CD1c-positive myeloid dendritic cell (primary cell): ENCODE measurements at regions not wholly inside any gene's neighbourhood (a gene's known extent, or its start where the extent isn't known, plus 50 kb on each side); places are given as distances from the start of the nearest gene placed in this dataset.
"Not testable (repeated sequence)": the region's sequence is repeated elsewhere in the genome, so short reads cannot be mapped to it uniquely, and the experiment has no call there.

Experiments used
- DNase-seq: peaks from one replicate; pipeline ENCODE4 v3.0.0-alpha.2; 2016; ENCODE audit errors: extremely low spot score

DNA sequence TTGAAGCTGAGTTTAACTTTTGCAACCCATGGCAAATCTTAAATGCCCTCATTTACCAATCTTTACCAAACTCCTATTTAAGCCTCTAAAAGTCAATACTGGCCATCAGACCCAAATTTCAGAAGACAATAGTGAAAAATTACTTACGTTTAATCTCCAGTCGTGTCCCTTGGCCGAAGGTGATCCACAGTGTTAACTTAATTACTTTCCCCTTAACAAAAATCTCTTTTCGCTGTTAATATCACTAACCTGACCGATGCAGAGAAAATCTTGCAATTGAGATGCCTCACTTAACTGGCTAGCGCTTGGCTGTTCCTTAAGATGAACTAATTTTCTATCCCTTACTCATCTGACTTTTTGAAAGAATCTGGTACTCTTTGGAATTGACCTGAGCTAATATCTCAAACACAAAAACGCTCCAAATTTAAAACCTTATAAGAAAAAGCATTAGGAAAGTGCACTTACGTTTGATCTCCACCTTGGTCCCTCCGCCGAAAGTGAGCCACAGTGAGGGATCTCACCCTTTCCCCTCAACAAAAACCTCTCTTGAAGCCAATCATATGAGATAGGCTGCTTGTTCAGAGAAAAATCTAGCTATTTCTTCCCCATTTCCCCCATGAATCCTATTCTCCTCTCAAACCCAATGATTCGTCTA is 169.1 kb downstream of the RPIA start:
- DNase-seq: no peak

- peak; percentile 11 for DNase-seq
Measured at GRCh38 chr2:88865801-88866371, 174.4 kb downstream of the RPIA start.

GRCh38 chr2:88866756-88867155 is 175.3 kb downstream of the RPIA start:
- peak; percentile 19 for DNase-seq

GRCh38 chr2:88868861-88869260 is 177.4 kb downstream of the RPIA start:
- no peak for DNase-seq

- DNase-seq: no peak
Measured at GRCh38 chr2:88870267-88870839, 178.9 kb downstream of the RPIA start.

GRCh38 chr2:88871336-88871735 is 179.9 kb downstream of the RPIA start:
- DNase-seq: peak; percentile 22

DNA sequence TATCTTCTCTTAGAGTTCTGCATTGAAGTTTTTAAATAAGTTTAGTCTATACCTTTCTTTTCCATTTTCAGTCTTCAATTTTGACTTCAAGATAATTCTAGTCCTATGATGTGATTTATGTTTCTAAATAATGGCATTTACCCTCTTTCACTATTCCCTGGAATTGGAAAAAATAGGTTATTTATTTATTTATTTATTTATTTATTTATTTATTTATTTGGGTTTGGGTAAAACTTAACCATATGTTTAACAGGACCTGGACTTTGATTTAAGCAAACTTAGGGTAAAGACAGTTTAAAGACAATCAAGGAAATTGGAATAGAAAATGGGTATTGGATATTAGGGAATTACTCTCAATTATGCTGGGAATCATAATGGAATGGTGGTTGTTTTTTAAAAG is 182.1 kb downstream of the RPIA start:
- no peak for DNase-seq

DNA sequence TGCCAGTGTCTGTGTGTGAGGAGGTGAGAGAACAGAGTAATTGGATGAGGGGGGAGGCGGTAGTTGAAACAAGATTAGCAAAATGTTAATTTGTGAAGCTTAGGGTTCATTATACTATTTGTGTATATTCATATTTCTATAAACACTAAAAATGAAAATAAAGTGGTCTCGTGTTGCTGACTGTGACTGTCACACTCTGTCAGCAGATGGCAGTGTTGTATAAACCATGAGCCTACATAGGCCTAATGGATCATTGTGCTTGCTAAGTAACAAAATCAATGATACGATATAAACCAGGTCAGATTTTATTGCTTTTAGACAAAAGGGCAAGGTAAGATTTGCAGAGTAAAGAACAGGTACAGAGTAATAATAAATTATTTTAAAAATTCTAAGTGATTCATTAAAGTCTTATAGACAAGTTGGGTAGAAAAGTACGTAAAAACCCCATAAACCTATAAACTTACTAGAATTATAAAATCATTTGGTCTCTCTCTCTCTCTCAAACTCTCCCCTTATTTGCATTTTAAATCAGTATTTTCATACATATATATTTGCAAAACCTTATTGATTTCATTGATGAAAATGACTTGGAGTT is 182.7 kb downstream of the RPIA start:
- DNase-seq: peak; percentile 73

GRCh38 chr2:88875736-88876135 is 184.3 kb downstream of the RPIA start:
- no peak for DNase-seq

DNA sequence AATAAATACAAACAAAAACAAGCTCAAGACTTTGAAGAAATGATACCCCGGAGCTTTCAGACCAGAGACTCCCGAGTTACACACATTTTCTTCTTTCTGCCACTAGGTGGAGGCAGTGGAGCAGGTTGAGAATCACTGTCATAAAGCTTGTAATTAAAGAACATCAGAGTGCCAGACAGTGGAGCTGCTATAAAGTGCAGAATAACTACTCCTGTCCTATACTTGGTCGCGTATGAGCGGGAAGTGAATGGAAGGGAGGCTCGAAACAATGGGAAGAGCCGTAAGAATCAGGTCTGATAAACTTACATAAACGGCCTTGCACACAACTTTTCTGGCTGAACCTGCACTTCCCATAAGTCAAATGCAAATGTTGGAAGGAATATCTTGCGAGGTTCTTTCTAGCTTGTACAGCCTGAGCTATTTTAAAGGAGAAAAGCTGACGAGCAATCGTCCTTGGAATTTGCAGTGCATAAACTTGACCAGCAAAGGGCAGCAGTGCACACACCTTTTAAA is 189.0 kb downstream of the RPIA start:
- DNase-seq: peak; percentile 73

- DNase-seq: no peak
Measured at GRCh38 chr2:88885275-88885674, 193.8 kb downstream of the RPIA start.

- DNase-seq: no peak
Measured at GRCh38 chr2:88885679-88886416, 194.4 kb downstream of the RPIA start.

DNA sequence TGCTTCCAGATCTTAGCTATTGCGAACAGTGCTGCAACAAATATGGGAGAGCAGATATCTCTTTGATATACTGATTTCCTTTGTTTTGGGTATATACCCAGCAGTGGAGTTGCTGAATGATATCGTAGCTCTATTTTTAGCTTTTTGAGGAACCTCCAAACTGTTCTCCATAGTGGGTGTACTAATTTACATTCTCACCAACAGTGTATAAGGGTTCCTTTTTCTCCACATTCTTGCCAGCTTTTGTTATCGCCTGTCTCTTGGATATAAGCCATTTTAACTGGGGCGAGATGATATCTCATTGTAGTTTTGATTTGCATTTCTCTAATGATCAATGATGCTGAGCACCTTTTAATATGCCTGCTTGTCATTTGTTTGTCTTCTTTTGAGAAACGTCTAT is 196.0 kb downstream of the RPIA start:
- DNase-seq: peak; percentile 58

- DNase-seq: no peak
Measured at GRCh38 chr2:88892207-88892606, 200.7 kb downstream of the RPIA start.

GRCh38 chr2:88892788-88893187 is 201.3 kb downstream of the RPIA start:
- DNase-seq: no peak

- no peak for DNase-seq
Measured at GRCh38 chr2:88896971-88897370, 205.5 kb downstream of the RPIA start.

DNA sequence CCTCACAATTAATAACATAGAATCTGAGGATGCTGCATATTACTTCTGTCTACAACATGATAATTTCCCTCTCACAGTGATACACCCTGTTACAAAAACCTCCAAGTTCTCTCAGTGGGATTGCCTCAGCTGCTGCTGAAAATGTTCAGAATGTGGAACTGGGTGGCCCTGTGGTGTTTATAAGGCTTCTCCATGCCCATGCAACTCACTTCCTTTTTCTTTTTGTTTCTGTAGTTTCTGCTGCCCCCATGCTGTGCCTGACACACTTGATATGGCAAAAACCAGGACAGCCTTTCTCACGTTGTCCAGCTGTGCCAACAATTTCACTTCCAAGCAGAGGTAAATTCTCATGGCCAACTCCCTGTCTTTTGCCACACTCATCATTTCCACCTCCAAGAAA is 206.2 kb downstream of the RPIA start:
- peak; percentile 45 for DNase-seq

DNA sequence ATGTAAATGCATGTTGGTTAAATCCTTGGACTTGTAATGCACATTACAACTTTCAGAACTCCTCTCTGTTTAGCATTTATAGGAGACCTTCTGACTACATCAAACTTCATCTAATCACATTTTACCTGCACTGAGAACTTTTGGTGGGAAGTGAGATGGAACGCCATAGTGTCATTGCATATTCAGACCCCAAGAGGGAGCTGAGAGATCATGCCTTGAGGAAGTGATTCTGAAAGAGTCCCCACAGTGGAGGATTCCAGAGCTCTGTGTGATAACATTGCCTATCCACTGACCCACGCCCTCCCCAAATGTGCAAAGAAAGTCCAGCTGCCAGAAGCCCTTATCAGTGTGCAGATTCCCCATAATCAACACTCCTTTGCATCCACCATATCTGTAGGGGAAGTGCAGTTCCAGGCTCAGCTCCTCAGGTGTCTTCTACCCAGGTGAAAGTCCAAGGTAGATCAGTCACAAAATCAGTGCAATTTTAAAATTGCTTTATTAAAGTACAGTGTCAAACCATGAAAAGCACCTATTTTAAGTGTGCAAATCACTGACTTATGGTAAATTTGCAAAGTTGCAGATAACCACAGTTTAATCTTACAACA is 212.4 kb downstream of the RPIA start:
- DNase-seq: peak; percentile 62

GRCh38 chr2:88913280-88913679 is 221.8 kb downstream of the RPIA start:
- DNase-seq: no peak

- peak; percentile 31 for DNase-seq
Measured at GRCh38 chr2:88919087-88919738, 227.7 kb downstream of the RPIA start.

- not testable (repeated sequence) for DNase-seq
Measured at GRCh38 chr2:88920399-88920798, 228.9 kb downstream of the RPIA start.
